ELF-1 (cell line): ENCODE measurements at regions not wholly inside any gene's neighbourhood (a gene's known extent, or its start where the extent isn't known, plus 50 kb on each side); places are given as distances from the start of the nearest gene placed in this dataset.
"Not testable (repeated sequence)": the region's sequence is repeated elsewhere in the genome, so short reads cannot be mapped to it uniquely, and the experiment has no call there.

Source experiments
- DNase-seq: peaks from one replicate; pipeline ENCODE4 v3.0.0-alpha.2; 2016; ENCODE audit warnings: low read depth, low spot score

GRCh38 chr21:10428981-10429534 lies 92.3 kb upstream of the TPTE start:
- DNase-seq, result not testable (repeated sequence)

- DNase-seq, result no peak
Observed at GRCh38 chr21:10430005-10430404, 91.4 kb upstream of the TPTE start.

GRCh38 chr21:10431995-10432394 lies 89.4 kb upstream of the TPTE start:
- not testable (repeated sequence) for DNase-seq

GRCh38 chr21:10432456-10432855 lies 88.9 kb upstream of the TPTE start:
- DNase-seq, result not testable (repeated sequence)

- not testable (repeated sequence) for DNase-seq
Observed at GRCh38 chr21:10437977-10438376, 83.4 kb upstream of the TPTE start.

- not testable (repeated sequence) for DNase-seq
Observed at GRCh38 chr21:10440639-10441038, 80.7 kb upstream of the TPTE start.

- not testable (repeated sequence) for DNase-seq
Observed at GRCh38 chr21:10442018-10442417, 79.4 kb upstream of the TPTE start.

- not testable (repeated sequence) for DNase-seq
Observed at GRCh38 chr21:10445685-10446084, 75.7 kb upstream of the TPTE start.

GRCh38 chr21:10449451-10449850 lies 71.9 kb upstream of the TPTE start:
- DNase-seq, result not testable (repeated sequence)

GRCh38 chr21:10451274-10451673 lies 70.1 kb upstream of the TPTE start:
- not testable (repeated sequence) for DNase-seq

GRCh38 chr21:10457765-10458164 lies 63.6 kb upstream of the TPTE start:
- not testable (repeated sequence) for DNase-seq

- DNase-seq, result not testable (repeated sequence)
Observed at GRCh38 chr21:10460957-10461356, 60.4 kb upstream of the TPTE start.

GRCh38 chr21:10461445-10461844 lies 59.9 kb upstream of the TPTE start:
- not testable (repeated sequence) for DNase-seq

GRCh38 chr21:10463156-10463555 lies 58.2 kb upstream of the TPTE start:
- DNase-seq, result no peak

- DNase-seq, result no peak
Observed at GRCh38 chr21:10464975-10465374, 56.4 kb upstream of the TPTE start.

GRCh38 chr21:10465524-10466110 lies 55.8 kb upstream of the TPTE start:
- not testable (repeated sequence) for DNase-seq

GRCh38 chr21:10466200-10466599 lies 55.2 kb upstream of the TPTE start:
- no peak for DNase-seq
